H1 (cell line): ENCODE measurements at regions not wholly inside any gene's neighbourhood (a gene's known extent, or its start where the extent isn't known, plus 50 kb on each side); places are given as distances from the start of the nearest gene placed in this dataset.

ENCODE experiments used
- CBX5 ChIP-seq: fragments of 300-800, 300-1000 bp; sonication (generic); IDR thresholded peaks from 2 replicates; pipeline ENCODE4 v1.7.1; 2016; ENCODE audit warnings: antibody characterized with exemption, low read length, low read depth
- CBX8 ChIP-seq: fragments of 300-800, 300-1000 bp; sonication (generic); IDR thresholded peaks from 2 replicates; pipeline ENCODE4 v1.7.1; 2016; ENCODE audit warnings: low read depth, low read length, borderline replicate concordance
- CHD2 ChIP-seq: IDR thresholded peaks from 2 replicates; pipeline ENCODE4 v1.6.1; 2012; ENCODE audit warnings: low read length, improper control_type of control experiment
- EP300 ChIP-seq, 2 experiments: IDR thresholded peaks; 1 replicate in 1 of 2; 2 replicates in 1 of 2; pipeline ENCODE4 v1.6.1; 2011 to 2012; ENCODE audit warnings: low read depth in 2 of 2, low read length in 2 of 2, mild to moderate bottlenecking in 2 of 2, borderline replicate concordance in 1 of 2, inconsistent platforms in 1 of 2, moderate library complexity in 1 of 2
- FOSL1 ChIP-seq: IDR thresholded peaks from 2 replicates; pipeline ENCODE4 v1.6.1; 2011; ENCODE audit warnings: mild to moderate bottlenecking, low read depth, low read length, moderate library complexity; ENCODE audit not compliant: insufficient read depth
- GABPA ChIP-seq: IDR thresholded peaks from 2 replicates; pipeline ENCODE4 v1.6.1; 2011; ENCODE audit warnings: mild to moderate bottlenecking, low read length, moderate library complexity, borderline replicate concordance; ENCODE audit not compliant: insufficient read depth
- HDAC6 ChIP-seq: IDR thresholded peaks from one replicate; pipeline ENCODE4 v1.7.1; 2012; ENCODE audit warnings: low read depth, mild to moderate bottlenecking, inconsistent platforms, low read length, moderate library complexity
- NRF1 ChIP-seq: IDR thresholded peaks from 2 replicates; pipeline ENCODE4 v1.6.1; 2011; ENCODE audit warnings: mild to moderate bottlenecking, low read depth, low read length, improper control_type of control experiment
- POLR2A ChIP-seq, 2 experiments: IDR thresholded peaks; 1 replicate in 1 of 2; 2 replicates in 1 of 2; pipeline ENCODE4 v1.6.1; 2011; ENCODE audit warnings: low read depth in 2 of 2, low read length in 2 of 2, mild to moderate bottlenecking in 2 of 2; ENCODE audit errors: control extremely low read depth in 1 of 2
- POLR2AphosphoS5 ChIP-seq: IDR thresholded peaks from 2 replicates; pipeline ENCODE4 v1.6.1; 2011; ENCODE audit warnings: low read depth, low read length
- POU5F1 ChIP-seq: IDR thresholded peaks from 2 replicates; pipeline ENCODE4 v1.6.1; 2011; ENCODE audit warnings: low read depth, mild to moderate bottlenecking, low read length, moderate library complexity
- RXRA ChIP-seq: IDR thresholded peaks from 2 replicates; pipeline ENCODE4 v1.6.1; 2011; ENCODE audit warnings: low read depth, mild to moderate bottlenecking, low read length, moderate library complexity; ENCODE audit not compliant: insufficient read depth
- SP4 ChIP-seq: IDR thresholded peaks from 2 replicates; pipeline ENCODE4 v1.6.1; 2012; ENCODE audit warnings: low read length, inconsistent platforms
- SUZ12 ChIP-seq: fragments of 200-600 bp; sonication (generic); IDR thresholded peaks from 2 replicates; pipeline ENCODE4 v1.6.1; 2012; ENCODE audit warnings: mild to moderate bottlenecking, inconsistent platforms, low read length, moderate library complexity, mixed read lengths
- TAF1 ChIP-seq: IDR thresholded peaks from 2 replicates; pipeline ENCODE4 v1.6.1; 2011; ENCODE audit warnings: mild to moderate bottlenecking, low read depth, low read length
- TF ChIP-seq, protein P1 (sequence below), 3 experiments: IDR thresholded peaks; 1 replicate in 2 of 3; 2 replicates in 1 of 3; pipeline versions ENCODE4 v1.5.1 to v1.6.1; 2011; ENCODE audit warnings: low read length in 3 of 3, mild to moderate bottlenecking in 3 of 3, inconsistent platforms in 2 of 3, low read depth in 1 of 3, moderate library complexity in 1 of 3; ENCODE audit not compliant: insufficient read depth in 1 of 3; ENCODE audit errors: control extremely low read depth in 1 of 3
- TF ChIP-seq, protein P2 (sequence below): IDR thresholded peaks from 2 replicates; pipeline ENCODE4 v1.6.1; 2012; ENCODE audit warnings: inconsistent platforms

DNA sequence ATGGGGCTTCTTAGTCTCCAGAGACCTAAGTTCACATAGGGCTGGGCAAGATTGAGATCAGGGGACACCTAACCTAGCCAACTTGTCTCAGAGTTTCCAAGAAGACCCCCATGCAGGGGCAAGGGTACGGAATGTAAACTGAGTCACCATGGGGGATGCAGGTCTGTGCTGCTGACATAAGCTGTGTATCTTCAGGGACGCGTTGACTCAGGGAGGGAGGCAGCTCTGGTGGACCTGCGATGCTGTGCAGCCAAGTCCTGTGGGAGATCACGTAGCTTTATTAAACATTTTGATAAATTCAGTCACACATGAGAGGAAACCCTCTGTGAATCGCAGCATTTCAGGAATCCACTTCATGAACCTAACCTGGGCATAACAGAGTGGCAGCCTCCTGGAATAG is 216.0 kb downstream of the ANKRD30B start (continued):
- TF ChIP-seq POLR2AphosphoS5 = no peak
- TF ChIP-seq, protein P1, sequence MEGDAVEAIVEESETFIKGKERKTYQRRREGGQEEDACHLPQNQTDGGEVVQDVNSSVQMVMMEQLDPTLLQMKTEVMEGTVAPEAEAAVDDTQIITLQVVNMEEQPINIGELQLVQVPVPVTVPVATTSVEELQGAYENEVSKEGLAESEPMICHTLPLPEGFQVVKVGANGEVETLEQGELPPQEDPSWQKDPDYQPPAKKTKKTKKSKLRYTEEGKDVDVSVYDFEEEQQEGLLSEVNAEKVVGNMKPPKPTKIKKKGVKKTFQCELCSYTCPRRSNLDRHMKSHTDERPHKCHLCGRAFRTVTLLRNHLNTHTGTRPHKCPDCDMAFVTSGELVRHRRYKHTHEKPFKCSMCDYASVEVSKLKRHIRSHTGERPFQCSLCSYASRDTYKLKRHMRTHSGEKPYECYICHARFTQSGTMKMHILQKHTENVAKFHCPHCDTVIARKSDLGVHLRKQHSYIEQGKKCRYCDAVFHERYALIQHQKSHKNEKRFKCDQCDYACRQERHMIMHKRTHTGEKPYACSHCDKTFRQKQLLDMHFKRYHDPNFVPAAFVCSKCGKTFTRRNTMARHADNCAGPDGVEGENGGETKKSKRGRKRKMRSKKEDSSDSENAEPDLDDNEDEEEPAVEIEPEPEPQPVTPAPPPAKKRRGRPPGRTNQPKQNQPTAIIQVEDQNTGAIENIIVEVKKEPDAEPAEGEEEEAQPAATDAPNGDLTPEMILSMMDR (IDR thresholded peaks at IDR 0.05; ENCODE audit: control extremely low read depth in 1 of 3, insufficient read depth in 1 of 3, low read depth in 1 of 3, low read length in 3 of 3) = no peak
- no peak for TF ChIP-seq POLR2A (IDR thresholded peaks at IDR 0.05; ENCODE audit: control extremely low read depth in 1 of 2, low read depth in 2 of 2, low read length in 2 of 2)
- TF ChIP-seq, protein P2, sequence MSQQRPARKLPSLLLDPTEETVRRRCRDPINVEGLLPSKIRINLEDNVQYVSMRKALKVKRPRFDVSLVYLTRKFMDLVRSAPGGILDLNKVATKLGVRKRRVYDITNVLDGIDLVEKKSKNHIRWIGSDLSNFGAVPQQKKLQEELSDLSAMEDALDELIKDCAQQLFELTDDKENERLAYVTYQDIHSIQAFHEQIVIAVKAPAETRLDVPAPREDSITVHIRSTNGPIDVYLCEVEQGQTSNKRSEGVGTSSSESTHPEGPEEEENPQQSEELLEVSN = no peak
- TF ChIP-seq SP4 = no peak
- no peak for TF ChIP-seq FOSL1
- no peak for TF ChIP-seq EP300 (IDR thresholded peaks at IDR 0.05; ENCODE audit: borderline replicate concordance in 1 of 2, low read depth in 2 of 2, low read length in 2 of 2)
- TF ChIP-seq SUZ12 = no peak
- no peak for TF ChIP-seq TAF1
- TF ChIP-seq GABPA = no peak
- TF ChIP-seq CBX5 = no peak
- no peak for TF ChIP-seq HDAC6
- no peak for TF ChIP-seq CBX8
- no peak for TF ChIP-seq RXRA
- no peak for TF ChIP-seq CHD2
- no peak for TF ChIP-seq NRF1
- no peak for TF ChIP-seq POU5F1
